ENCODE measurements at regions not wholly inside any gene's neighbourhood (a gene's known extent, or its start where the extent isn't known, plus 50 kb on each side); places are given as distances from the start of the nearest gene placed in this dataset.
"Not testable (repeated sequence)": the region's sequence is repeated elsewhere in the genome, so short reads cannot be mapped to it uniquely, and the experiment has no call there.

- no peak overlapping the region for H3K4me3 ChIP-seq (ENCODE audit: low read length)
- no peak for TF ChIP-seq CTCF (conservative IDR thresholded peaks at IDR 0.05; ENCODE audit: low read length)
- no peak for DNase-seq (ENCODE audit: low read depth)
These were observed 1189.5 kb downstream of the GATA3 start for GRCh38 chr10:9243941-9244411.

DNA sequence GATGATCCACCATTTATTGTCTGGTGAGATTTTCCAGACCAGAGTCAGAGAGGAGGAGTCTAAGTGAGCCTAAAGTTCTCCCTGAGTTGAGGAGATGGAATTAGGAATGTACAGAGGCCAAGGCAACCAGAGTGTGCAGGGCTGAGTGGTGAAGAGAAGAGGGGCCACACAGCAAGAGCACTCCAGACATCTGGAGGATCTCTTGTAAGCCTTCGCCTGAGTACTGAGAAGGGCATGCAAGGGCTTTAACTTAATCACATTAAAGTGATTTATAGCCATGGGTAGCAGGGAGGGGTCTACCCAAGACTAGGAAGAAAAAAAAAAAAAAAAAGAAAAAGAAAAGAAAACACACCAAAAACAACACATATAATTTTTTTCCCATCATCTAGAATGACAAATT, 1190.4 kb downstream of the GATA3 start:
- no peak overlapping the region for H3K4me3 ChIP-seq (ENCODE audit: low read length)

DNA sequence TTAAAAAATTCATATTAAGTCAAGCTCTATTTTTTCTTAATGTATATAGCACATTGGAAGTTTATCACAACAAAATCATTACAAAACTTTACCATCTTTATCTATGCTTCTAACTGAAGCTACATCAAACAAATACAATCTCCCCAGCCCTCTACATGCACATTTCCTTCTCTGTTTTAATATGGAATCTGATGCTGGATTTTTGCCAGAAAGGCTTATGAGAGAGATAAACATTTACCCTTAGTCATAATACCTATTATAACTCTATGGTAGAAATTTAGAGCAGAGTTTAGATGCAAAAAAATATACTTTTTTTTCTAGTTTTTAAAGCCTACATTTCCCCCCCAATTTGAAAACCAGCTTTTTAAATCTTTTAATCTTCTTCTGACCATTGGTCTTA, 1198.6 kb downstream of the GATA3 start:
- H3K4me3 ChIP-seq (ENCODE audit: low read length): no peak overlapping the region
- no peak for TF ChIP-seq CTCF (conservative IDR thresholded peaks at IDR 0.05; ENCODE audit: low read length)
- peak; percentile 8 for DNase-seq (ENCODE audit: low read depth)

More for the DNA sequence above, 1190.4 kb downstream of the GATA3 start:
- no peak for DNase-seq (ENCODE audit: low read depth)
- no peak for TF ChIP-seq CTCF (conservative IDR thresholded peaks at IDR 0.05; ENCODE audit: low read length)

DNA sequence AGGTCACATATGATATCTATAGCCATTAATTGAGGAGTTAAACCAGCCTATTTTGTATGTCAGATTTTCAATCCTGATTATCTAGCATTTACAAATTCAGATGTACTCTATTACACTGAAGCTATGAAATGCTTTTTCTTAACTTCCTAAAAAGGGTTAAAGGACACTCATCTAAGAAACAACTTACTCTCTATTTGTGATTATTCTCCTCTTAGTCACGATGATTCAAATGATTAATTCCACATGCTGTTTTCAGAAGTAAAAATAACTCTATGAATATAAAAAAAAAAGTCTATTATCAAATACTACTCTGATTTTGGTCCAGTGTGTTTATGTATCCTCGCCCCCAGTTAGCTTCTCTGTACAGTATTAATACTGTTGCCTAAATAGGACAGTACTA, 1199.9 kb downstream of the GATA3 start:
- H3K4me3 ChIP-seq (ENCODE audit: low read length): no peak overlapping the region
- no peak for TF ChIP-seq CTCF (conservative IDR thresholded peaks at IDR 0.05; ENCODE audit: low read length)
- peak; percentile 72 for DNase-seq (ENCODE audit: low read depth)

GRCh38 chr10:9260690-9261089, 1206.2 kb downstream of the GATA3 start:
- TF ChIP-seq CTCF (conservative IDR thresholded peaks at IDR 0.05; ENCODE audit: low read length): no peak
- no peak for DNase-seq (ENCODE audit: low read depth)
- H3K4me3 ChIP-seq (ENCODE audit: low read length): no peak overlapping the region

DNA sequence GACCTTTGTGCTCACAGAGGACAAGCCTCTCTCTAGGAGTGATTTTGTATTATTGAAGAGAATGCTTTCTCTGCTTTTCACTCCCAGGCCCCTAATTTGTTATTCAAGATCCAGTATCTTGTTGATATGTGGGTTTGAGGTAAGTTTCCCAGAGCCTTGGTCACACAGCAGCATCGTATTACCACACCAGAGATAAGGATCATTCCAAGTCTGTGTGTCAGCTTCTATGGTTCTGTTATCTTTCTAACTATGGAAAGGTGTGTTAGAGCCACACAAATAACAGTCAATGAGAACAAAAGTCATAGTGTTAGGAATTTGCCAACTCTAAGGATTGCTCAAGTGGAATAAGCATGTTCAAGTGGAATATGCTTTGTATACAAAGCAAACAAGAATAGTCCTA, 1208.3 kb downstream of the GATA3 start:
- no peak for DNase-seq (ENCODE audit: low read depth)
- H3K4me3 ChIP-seq (ENCODE audit: low read length): no peak overlapping the region
- no peak for TF ChIP-seq CTCF (conservative IDR thresholded peaks at IDR 0.05; ENCODE audit: low read length)

- H3K4me3 ChIP-seq (ENCODE audit: low read length): no peak overlapping the region
- DNase-seq (ENCODE audit: low read depth): no peak
- TF ChIP-seq CTCF (conservative IDR thresholded peaks at IDR 0.05; ENCODE audit: low read length): no peak
These were observed 1213.7 kb downstream of the GATA3 start for GRCh38 chr10:9268176-9268575.

GRCh38 chr10:9273126-9273833, 1218.8 kb downstream of the GATA3 start:
- not testable (repeated sequence) for DNase-seq (ENCODE audit: low read depth); H3K4me3 ChIP-seq (ENCODE audit: low read length)

All from AG10803 (cell line).